IPS-NIHi11 (cell line): ENCODE measurements at regions not wholly inside any gene's neighbourhood (a gene's known extent, or its start where the extent isn't known, plus 50 kb on each side); places are given as distances from the start of the nearest gene placed in this dataset.

Source experiments
- DNase-seq: peaks from one replicate; pipeline ENCODE4 v3.0.0; 2012; ENCODE audit warnings: mixed read lengths, low spot score

- DNase-seq: no peak
These were observed 50.4 kb upstream of the FHIP2A start for GRCh38 chr10:114771157-114771556.

GRCh38 chr10:114771749-114772148 lies 49.8 kb upstream of the FHIP2A start:
- no peak for DNase-seq
